ENCODE measurements at regions not wholly inside any gene's neighbourhood (a gene's known extent, or its start where the extent isn't known, plus 50 kb on each side); places are given as distances from the start of the nearest gene placed in this dataset.

DNA sequence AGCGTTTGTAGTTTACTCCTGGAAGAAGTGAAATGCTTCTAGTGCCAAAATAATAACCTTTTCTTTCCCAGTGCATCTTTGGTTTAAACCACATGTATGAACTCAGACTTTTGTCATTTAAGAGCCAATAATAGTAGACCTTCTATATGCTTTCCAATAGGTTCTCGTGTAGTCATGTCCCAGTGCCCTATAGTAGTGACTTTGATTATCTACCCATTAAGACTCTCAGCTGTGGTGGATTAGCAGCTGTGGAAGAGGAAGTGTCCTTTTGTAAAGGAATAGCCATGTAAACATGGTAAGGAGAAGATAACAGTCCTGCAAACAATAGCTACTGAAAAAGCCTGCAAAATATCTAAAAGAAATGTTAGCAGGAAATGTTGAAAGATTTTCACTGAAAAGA is 765.3 kb downstream of the MTRR start:
- TF ChIP-seq, protein P1, sequence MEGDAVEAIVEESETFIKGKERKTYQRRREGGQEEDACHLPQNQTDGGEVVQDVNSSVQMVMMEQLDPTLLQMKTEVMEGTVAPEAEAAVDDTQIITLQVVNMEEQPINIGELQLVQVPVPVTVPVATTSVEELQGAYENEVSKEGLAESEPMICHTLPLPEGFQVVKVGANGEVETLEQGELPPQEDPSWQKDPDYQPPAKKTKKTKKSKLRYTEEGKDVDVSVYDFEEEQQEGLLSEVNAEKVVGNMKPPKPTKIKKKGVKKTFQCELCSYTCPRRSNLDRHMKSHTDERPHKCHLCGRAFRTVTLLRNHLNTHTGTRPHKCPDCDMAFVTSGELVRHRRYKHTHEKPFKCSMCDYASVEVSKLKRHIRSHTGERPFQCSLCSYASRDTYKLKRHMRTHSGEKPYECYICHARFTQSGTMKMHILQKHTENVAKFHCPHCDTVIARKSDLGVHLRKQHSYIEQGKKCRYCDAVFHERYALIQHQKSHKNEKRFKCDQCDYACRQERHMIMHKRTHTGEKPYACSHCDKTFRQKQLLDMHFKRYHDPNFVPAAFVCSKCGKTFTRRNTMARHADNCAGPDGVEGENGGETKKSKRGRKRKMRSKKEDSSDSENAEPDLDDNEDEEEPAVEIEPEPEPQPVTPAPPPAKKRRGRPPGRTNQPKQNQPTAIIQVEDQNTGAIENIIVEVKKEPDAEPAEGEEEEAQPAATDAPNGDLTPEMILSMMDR (IDR thresholded peaks at IDR 0.05) = no peak
- no peak for TF ChIP-seq EP300 (IDR thresholded peaks at IDR 0.05)
- TF ChIP-seq POLR2A (IDR thresholded peaks at IDR 0.05) = no peak
- TF ChIP-seq POLR2AphosphoS5 (IDR thresholded peaks at IDR 0.05) = no peak
